ENCODE measurements at regions not wholly inside any gene's neighbourhood (a gene's known extent, or its start where the extent isn't known, plus 50 kb on each side); places are given as distances from the start of the nearest gene placed in this dataset.

GRCh38 chr11:10394229-10395101, 60.6 kb upstream of the AMPD3 start:
- Mint-ChIP-seq H3K27me3 (ENCODE audit: low read depth) (peaks cover 27% of the 10 kb centered on the region), H3K27ac (peak overlapping the region in 1 of 3 experiments; percentile 6), H3K4me1 (peaks cover 17% of the 10 kb centered on the region), H3K9me3 (no peaks in the 10 kb centered on the region), H3K36me3 (ENCODE audit: low read depth) (no peaks in the 10 kb centered on the region), H3K4me3 (no peak overlapping the region)
- no peak for TF ChIP-seq CTCF (IDR thresholded peaks at IDR 0.05; ENCODE audit: unreplicated experiment in 3 of 3)

GRCh38 chr11:10395166-10395897, 59.7 kb upstream of the AMPD3 start:
- Mint-ChIP-seq H3K9me3 (peaks cover 2% of the 10 kb centered on the region), H3K4me3 (no peak overlapping the region), H3K4me1 (peaks cover 17% of the 10 kb centered on the region), H3K27me3 (ENCODE audit: low read depth) (peaks cover 21% of the 10 kb centered on the region), H3K27ac (no peak overlapping the region), H3K36me3 (ENCODE audit: low read depth) (no peaks in the 10 kb centered on the region)
- no peak for TF ChIP-seq CTCF (IDR thresholded peaks at IDR 0.05; ENCODE audit: unreplicated experiment in 3 of 3)

- Mint-ChIP-seq H3K9me3 (peaks cover 2% of the 10 kb centered on the region), H3K27me3 (ENCODE audit: low read depth) (peaks cover 13% of the 10 kb centered on the region), H3K36me3 (ENCODE audit: low read depth) (no peaks in the 10 kb centered on the region), H3K4me3 (no peak overlapping the region), H3K4me1 (peaks cover 11% of the 10 kb centered on the region), H3K27ac (no peak overlapping the region)
- no peak for TF ChIP-seq CTCF (IDR thresholded peaks at IDR 0.05; ENCODE audit: unreplicated experiment in 3 of 3)
Observed at GRCh38 chr11:10396771-10397170, 58.3 kb upstream of the AMPD3 start.

- Mint-ChIP-seq H3K9me3 (peaks cover 2% of the 10 kb centered on the region), H3K4me1 (peaks cover 11% of the 10 kb centered on the region), H3K4me3 (no peak overlapping the region), H3K27me3 (ENCODE audit: low read depth) (peaks cover 13% of the 10 kb centered on the region), H3K27ac (no peak overlapping the region), H3K36me3 (ENCODE audit: low read depth) (no peaks in the 10 kb centered on the region)
- no peak for TF ChIP-seq CTCF (IDR thresholded peaks at IDR 0.05; ENCODE audit: unreplicated experiment in 3 of 3)
Observed at GRCh38 chr11:10397226-10397987, 57.7 kb upstream of the AMPD3 start.

GRCh38 chr11:10398525-10398924, 56.5 kb upstream of the AMPD3 start:
- Mint-ChIP-seq H3K9me3 (peaks cover 2% of the 10 kb centered on the region), H3K27ac (no peak overlapping the region), H3K36me3 (ENCODE audit: low read depth) (no peaks in the 10 kb centered on the region), H3K4me1 (peaks cover 11% of the 10 kb centered on the region), H3K4me3 (no peak overlapping the region), H3K27me3 (ENCODE audit: low read depth) (peaks cover 8% of the 10 kb centered on the region)
- no peak for TF ChIP-seq CTCF (IDR thresholded peaks at IDR 0.05; ENCODE audit: unreplicated experiment in 3 of 3)

Data from nephron (organoid).